Thyroid gland (tissue), 4 donors: ENCODE measurements at regions not wholly inside any gene's neighbourhood (a gene's known extent, or its start where the extent isn't known, plus 50 kb on each side); places are given as distances from the start of the nearest gene placed in this dataset.

Experiments used
- POLR2A ChIP-seq, 2 donors: fragments of 450-650 bp; IDR thresholded peaks; one replicate each; pipeline ENCODE4 v1.6.1; 2017; ENCODE audit warnings: antibody characterized with exemption in 2 of 2, mild to moderate bottlenecking in 2 of 2, moderate library complexity in 1 of 2
- TF ChIP-seq, protein P1 (sequence below), 6 experiments: fragments of 200-600 bp in 3 of 6; fragments of 450-650 bp in 3 of 6; sonication (generic) in 3 of 6; IDR thresholded peaks; one replicate each; pipeline ENCODE4 v1.5.1; 2016 to 2019; ENCODE audit warnings: antibody characterized with exemption in 6 of 6, mild to moderate bottlenecking in 2 of 6, inconsistent platforms in 1 of 6, moderate library complexity in 1 of 6

DNA sequence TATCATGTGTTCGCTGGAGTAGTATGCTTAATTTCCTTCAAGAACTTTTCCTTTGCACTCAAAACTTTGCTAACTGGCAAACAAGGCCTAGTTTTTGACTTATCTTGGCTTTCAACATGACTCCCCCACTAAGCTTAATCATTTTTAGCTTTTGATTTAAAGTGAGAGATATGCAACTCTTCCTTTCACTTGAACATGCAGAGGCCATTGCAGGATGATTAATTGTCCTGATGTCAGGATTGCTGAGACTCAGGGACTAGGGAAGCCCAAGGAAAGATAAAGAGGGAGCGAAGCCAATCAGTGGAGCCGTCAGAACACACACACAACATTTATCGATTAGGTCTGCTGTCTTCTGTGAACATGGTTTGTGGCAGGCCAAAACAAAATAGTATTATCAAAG lies 491.4 kb downstream of the CBLN4 start:
- TF ChIP-seq, protein P1, sequence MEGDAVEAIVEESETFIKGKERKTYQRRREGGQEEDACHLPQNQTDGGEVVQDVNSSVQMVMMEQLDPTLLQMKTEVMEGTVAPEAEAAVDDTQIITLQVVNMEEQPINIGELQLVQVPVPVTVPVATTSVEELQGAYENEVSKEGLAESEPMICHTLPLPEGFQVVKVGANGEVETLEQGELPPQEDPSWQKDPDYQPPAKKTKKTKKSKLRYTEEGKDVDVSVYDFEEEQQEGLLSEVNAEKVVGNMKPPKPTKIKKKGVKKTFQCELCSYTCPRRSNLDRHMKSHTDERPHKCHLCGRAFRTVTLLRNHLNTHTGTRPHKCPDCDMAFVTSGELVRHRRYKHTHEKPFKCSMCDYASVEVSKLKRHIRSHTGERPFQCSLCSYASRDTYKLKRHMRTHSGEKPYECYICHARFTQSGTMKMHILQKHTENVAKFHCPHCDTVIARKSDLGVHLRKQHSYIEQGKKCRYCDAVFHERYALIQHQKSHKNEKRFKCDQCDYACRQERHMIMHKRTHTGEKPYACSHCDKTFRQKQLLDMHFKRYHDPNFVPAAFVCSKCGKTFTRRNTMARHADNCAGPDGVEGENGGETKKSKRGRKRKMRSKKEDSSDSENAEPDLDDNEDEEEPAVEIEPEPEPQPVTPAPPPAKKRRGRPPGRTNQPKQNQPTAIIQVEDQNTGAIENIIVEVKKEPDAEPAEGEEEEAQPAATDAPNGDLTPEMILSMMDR (IDR thresholded peaks at IDR 0.05): no peak
- no peak for TF ChIP-seq POLR2A (IDR thresholded peaks at IDR 0.05)
